Panc1 (cell line): ENCODE measurements at regions not wholly inside any gene's neighbourhood (a gene's known extent, or its start where the extent isn't known, plus 50 kb on each side); places are given as distances from the start of the nearest gene placed in this dataset.
A peak's percentile ranks its signal among the peaks of the same experiment; 100 is the strongest.

Source experiments
- ATAC-seq: fragments of 200-7000 bp; cut with Tn5 transposase; 2 replicates; pipeline ENCODE4 v1.9.1; 2020; ENCODE audit warnings: mild to moderate bottlenecking, moderate library complexity
- BruUV-seq: library from RNA; stranded (reverse); fragments of 400-500 nt; replicated peaks from 2 replicates; lab custom pipeline; 2021; lab: Mats Ljungman, UMichigan
- CTCF ChIA-PET: fragments of 300-600 bp; sonication (Branson Sonifier 250); formaldehyde crosslinking; loops from one replicate; lab custom pipeline; 2022; ENCODE audit warnings: antibody characterized with exemption; lab: Charles Lee
- POLR2A ChIA-PET: fragments of 300-600 bp; sonication (Branson Sonifier 250); formaldehyde crosslinking; loops from one replicate; lab custom pipeline; 2022; ENCODE audit warnings: antibody characterized with exemption; lab: Charles Lee
- DNase-seq: peaks from one replicate; pipeline ENCODE4 v3.0.0-alpha.2; 2010; ENCODE audit warnings: low read depth, low spot score
- H3K27ac ChIP-seq: 2 replicates; pipeline ENCODE4 v1.5.1; 2011; ENCODE audit warnings: mild to moderate bottlenecking, low read length, inconsistent platforms
- H3K27me3 ChIP-seq: fragments of 200-500 bp; sonication (Bioruptor generic); 2 replicates; pipeline ENCODE4 v1.6.0; 2014; ENCODE audit warnings: low read length, inconsistent platforms; ENCODE audit not compliant: control insufficient read depth, insufficient read depth
- H3K36me3 ChIP-seq: fragments of 200-500 bp; sonication (Bioruptor generic); 2 replicates; pipeline ENCODE4 v1.5.1; 2014; ENCODE audit warnings: inconsistent platforms, mild to moderate bottlenecking, low read length, moderate library complexity; ENCODE audit not compliant: control insufficient read depth, insufficient read depth
- H3K4me1 ChIP-seq: 2 replicates; pipeline ENCODE4 v1.5.1; 2011; ENCODE audit warnings: inconsistent platforms, mild to moderate bottlenecking, low read length, moderate library complexity; ENCODE audit not compliant: control insufficient read depth, insufficient read depth
- H3K4me3 ChIP-seq, 2 experiments: 2 replicates each; pipeline ENCODE4 v1.5.1; 2011 to 2012; ENCODE audit warnings: low read depth in 2 of 2, low read length in 2 of 2, mild to moderate bottlenecking in 2 of 2, inconsistent platforms in 1 of 2, moderate library complexity in 1 of 2
- H3K9me3 ChIP-seq: fragments of 200-500 bp; sonication (Bioruptor generic); 2 replicates; pipeline ENCODE4 v1.5.1; 2014; ENCODE audit warnings: low read depth, mild to moderate bottlenecking, inconsistent platforms, low read length, moderate library complexity; ENCODE audit not compliant: control insufficient read depth, insufficient read depth
- POLR2AphosphoS5 ChIP-seq: IDR thresholded peaks from 2 replicates; pipeline ENCODE4 v1.6.1; 2012; ENCODE audit warnings: mild to moderate bottlenecking, low read depth, low read length, moderate library complexity
- SIN3A ChIP-seq: IDR thresholded peaks from 2 replicates; pipeline ENCODE4 v1.6.1; 2012; ENCODE audit warnings: low read depth, mild to moderate bottlenecking, low read length, moderate library complexity, borderline replicate concordance; ENCODE audit not compliant: insufficient read depth
- TCF7L2 ChIP-seq: IDR thresholded peaks from 2 replicates; pipeline ENCODE4 v1.6.1; 2011; ENCODE audit warnings: mild to moderate bottlenecking, low read depth, low read length, inconsistent platforms
- in situ Hi-C: cut with HindIII; loops from 2 replicates; pipeline ENCODE4 v1.10.0; 2016; ENCODE audit warnings: low sequenced_read_pairs, low pct_unique_long_range_greater_than_20kb
- intact Hi-C: fragments of 100-400 bp; cut with micrococcal nuclease; formaldehyde crosslinking; loops from one replicate; pipeline ENCODE4 v1.10.0; 2022; ENCODE audit not compliant: unreplicated experiment
- TF ChIP-seq, protein P1 (sequence below): fragments of 450-650 bp; IDR thresholded peaks from 2 replicates; pipeline ENCODE4 v1.5.1; 2017; ENCODE audit warnings: mild to moderate bottlenecking
- TF ChIP-seq, protein P2 (sequence below), 2 experiments: IDR thresholded peaks; 2 replicates each; pipeline ENCODE4 v1.6.1; 2011 to 2012; ENCODE audit warnings: low read depth in 2 of 2, control low read depth in 1 of 2, low read length in 1 of 2, mild to moderate bottlenecking in 1 of 2, moderate library complexity in 1 of 2; ENCODE audit not compliant: insufficient read depth in 1 of 2

DNA sequence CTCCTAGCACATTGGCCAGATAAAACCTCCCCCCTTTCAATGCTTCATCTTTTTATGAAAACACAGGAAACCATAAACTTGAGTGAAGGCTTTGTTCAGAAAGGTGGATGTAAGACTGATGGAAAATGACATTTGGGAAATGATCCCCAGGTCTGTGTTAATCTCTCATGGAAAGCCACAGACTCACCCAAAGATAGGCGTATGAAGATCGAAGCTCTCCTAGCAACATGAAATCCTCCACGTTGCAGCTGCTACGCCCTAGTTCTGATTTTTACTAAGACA lies 63.4 kb upstream of the PTGR2 start:
- Histone ChIP-seq H3K36me3 (no peaks in the 10 kb centered on the region), H3K4me3 (peak overlapping the region in 1 of 2 experiments; percentile 70; a peak in 2 of 4 replicates), H3K27me3 (no peaks in the 10 kb centered on the region), H3K9me3 (no peaks in the 10 kb centered on the region), H3K27ac (peak overlapping the region; percentile 95), H3K4me1 (peaks cover 46% of the 10 kb centered on the region)
- TF ChIP-seq SIN3A: no peak
- no peak for TF ChIP-seq TCF7L2
- TF ChIP-seq, protein P1, sequence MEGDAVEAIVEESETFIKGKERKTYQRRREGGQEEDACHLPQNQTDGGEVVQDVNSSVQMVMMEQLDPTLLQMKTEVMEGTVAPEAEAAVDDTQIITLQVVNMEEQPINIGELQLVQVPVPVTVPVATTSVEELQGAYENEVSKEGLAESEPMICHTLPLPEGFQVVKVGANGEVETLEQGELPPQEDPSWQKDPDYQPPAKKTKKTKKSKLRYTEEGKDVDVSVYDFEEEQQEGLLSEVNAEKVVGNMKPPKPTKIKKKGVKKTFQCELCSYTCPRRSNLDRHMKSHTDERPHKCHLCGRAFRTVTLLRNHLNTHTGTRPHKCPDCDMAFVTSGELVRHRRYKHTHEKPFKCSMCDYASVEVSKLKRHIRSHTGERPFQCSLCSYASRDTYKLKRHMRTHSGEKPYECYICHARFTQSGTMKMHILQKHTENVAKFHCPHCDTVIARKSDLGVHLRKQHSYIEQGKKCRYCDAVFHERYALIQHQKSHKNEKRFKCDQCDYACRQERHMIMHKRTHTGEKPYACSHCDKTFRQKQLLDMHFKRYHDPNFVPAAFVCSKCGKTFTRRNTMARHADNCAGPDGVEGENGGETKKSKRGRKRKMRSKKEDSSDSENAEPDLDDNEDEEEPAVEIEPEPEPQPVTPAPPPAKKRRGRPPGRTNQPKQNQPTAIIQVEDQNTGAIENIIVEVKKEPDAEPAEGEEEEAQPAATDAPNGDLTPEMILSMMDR: no peak
- TF ChIP-seq, protein P2, sequence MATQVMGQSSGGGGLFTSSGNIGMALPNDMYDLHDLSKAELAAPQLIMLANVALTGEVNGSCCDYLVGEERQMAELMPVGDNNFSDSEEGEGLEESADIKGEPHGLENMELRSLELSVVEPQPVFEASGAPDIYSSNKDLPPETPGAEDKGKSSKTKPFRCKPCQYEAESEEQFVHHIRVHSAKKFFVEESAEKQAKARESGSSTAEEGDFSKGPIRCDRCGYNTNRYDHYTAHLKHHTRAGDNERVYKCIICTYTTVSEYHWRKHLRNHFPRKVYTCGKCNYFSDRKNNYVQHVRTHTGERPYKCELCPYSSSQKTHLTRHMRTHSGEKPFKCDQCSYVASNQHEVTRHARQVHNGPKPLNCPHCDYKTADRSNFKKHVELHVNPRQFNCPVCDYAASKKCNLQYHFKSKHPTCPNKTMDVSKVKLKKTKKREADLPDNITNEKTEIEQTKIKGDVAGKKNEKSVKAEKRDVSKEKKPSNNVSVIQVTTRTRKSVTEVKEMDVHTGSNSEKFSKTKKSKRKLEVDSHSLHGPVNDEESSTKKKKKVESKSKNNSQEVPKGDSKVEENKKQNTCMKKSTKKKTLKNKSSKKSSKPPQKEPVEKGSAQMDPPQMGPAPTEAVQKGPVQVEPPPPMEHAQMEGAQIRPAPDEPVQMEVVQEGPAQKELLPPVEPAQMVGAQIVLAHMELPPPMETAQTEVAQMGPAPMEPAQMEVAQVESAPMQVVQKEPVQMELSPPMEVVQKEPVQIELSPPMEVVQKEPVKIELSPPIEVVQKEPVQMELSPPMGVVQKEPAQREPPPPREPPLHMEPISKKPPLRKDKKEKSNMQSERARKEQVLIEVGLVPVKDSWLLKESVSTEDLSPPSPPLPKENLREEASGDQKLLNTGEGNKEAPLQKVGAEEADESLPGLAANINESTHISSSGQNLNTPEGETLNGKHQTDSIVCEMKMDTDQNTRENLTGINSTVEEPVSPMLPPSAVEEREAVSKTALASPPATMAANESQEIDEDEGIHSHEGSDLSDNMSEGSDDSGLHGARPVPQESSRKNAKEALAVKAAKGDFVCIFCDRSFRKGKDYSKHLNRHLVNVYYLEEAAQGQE (IDR thresholded peaks at IDR 0.05; ENCODE audit: insufficient read depth in 1 of 2, low read depth in 2 of 2, low read length in 1 of 2): no peak
- no peak for TF ChIP-seq POLR2AphosphoS5
- BruUV-seq: no TSS peak
- ATAC-seq (no peak), DNase-seq (no peak)
- ChIA-PET CTCF (no interaction called here), POLR2A (no interaction called here)
- in situ Hi-C loops: no loop called here
- intact Hi-C loops: no loop called here

DNA sequence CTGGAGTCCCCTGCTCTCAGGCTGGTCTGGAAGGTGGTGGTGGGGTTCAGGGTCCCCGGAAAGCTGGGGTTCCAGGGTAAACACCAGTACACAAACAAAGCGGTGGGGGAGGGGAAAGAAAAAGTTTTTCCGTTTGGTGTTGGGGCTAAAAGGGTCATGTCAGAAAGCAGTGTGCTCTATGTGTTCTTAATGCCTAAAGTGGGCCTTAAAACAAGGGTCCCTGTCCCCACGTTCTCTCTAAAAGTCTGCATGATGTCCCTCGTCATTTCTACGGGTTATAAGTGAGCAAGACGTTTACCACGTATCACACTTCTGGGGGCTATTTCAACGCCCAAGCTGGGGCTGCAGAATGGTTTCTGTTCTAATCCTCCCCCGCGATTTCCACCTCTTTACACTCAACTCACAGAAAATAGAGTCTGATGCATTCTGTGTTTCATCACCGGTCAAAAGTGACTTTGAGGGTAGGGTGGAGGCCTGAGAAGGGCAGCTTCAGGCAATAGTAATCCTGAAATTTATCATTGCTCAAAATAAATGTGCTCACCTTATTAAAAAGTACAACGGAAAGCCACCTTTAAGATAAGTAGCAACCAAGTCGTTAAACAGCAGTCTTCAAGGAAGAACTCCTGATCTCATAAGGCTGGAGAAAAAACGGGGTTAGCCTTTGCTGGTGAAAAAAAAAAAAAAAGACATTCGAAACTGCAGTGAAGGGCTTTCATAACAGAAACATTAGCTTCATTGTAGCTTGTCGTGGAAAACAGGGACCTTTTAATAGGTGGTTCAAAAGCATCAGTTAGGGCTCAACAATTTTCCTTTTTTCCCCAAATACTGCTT lies 63.9 kb upstream of the PTGR2 start:
- no peak for TF ChIP-seq SIN3A
- no peak for TF ChIP-seq TCF7L2
- TF ChIP-seq, protein P2 (IDR thresholded peaks at IDR 0.05; ENCODE audit: insufficient read depth in 1 of 2, low read depth in 2 of 2, low read length in 1 of 2): no peak
- TF ChIP-seq, protein P1: no peak
- TF ChIP-seq POLR2AphosphoS5: no peak
- intact Hi-C loops (no loop called here), in situ Hi-C loops (no loop called here)
- Histone ChIP-seq H3K4me1 (peaks cover 52% of the 10 kb centered on the region), H3K9me3 (no peaks in the 10 kb centered on the region), H3K4me3 (peak overlapping the region; percentile 55 to 70), H3K27ac (peak overlapping the region; percentile 95), H3K27me3 (no peaks in the 10 kb centered on the region), H3K36me3 (no peaks in the 10 kb centered on the region)
- BruUV-seq: no TSS peak
- no peak for DNase-seq
- POLR2A ChIA-PET: interaction anchor here (0.6 kb wide), 1 partner anchor 54 kb away, joined by 3 read pairs; no protein-coding TSS in a partner anchor
- no peak for ATAC-seq
- CTCF ChIA-PET: no interaction called here
